Breast epithelium (tissue), 4 donors: ENCODE measurements at regions not wholly inside any gene's neighbourhood (a gene's known extent, or its start where the extent isn't known, plus 50 kb on each side); places are given as distances from the start of the nearest gene placed in this dataset.
"Not testable (repeated sequence)": the region's sequence is repeated elsewhere in the genome, so short reads cannot be mapped to it uniquely, and the experiment has no call there.

Source experiments
- DNase-seq, 2 donors: peaks; one replicate each; pipeline ENCODE4 v3.0.0-alpha.2; 2019; ENCODE audit warnings: low spot score in 2 of 2
- H3K27ac ChIP-seq, 2 donors: fragments of 200-600 bp; sonication (generic) in 1 of 2; one replicate each; pipeline ENCODE4 v1.5.1; 2016 to 2019; ENCODE audit warnings: mild to moderate bottlenecking in 1 of 2
- H3K27me3 ChIP-seq, 2 donors: fragments of 200-600 bp; sonication (generic) in 1 of 2; one replicate each; pipeline versions ENCODE4 v1.5.1 to v1.6.0; 2017 to 2019; ENCODE audit warnings: control low read depth in 1 of 2, mild to moderate bottlenecking in 1 of 2
- H3K36me3 ChIP-seq: fragments of 200-600 bp; one replicate; pipeline ENCODE4 v1.5.1; 2019
- H3K4me1 ChIP-seq, 2 donors: fragments of 200-600 bp; sonication (generic); one replicate each; pipeline ENCODE4 v1.5.1; 2016 to 2019; ENCODE audit warnings: control low read depth in 1 of 2
- H3K4me3 ChIP-seq, 3 donors: fragments of 200-600 bp; sonication (generic); 1 replicate in 2 of 3; 2 replicates in 1 of 3; pipeline ENCODE4 v1.5.1; 2016 to 2019; ENCODE audit warnings: mild to moderate bottlenecking in 3 of 3, moderate library complexity in 2 of 3
- H3K9me3 ChIP-seq, 2 donors: fragments of 200-600 bp; sonication (generic) in 1 of 2; one replicate each; pipeline ENCODE4 v1.5.1; 2016 to 2019; ENCODE audit warnings: control low read depth in 1 of 2
- POLR2A ChIP-seq: fragments of 450-650 bp; IDR thresholded peaks from one replicate; pipeline ENCODE4 v1.6.1; 2016; ENCODE audit warnings: antibody characterized with exemption, mild to moderate bottlenecking, moderate library complexity
- POLR2AphosphoS5 ChIP-seq, 3 donors: sonication (generic); formaldehyde crosslinking; IDR thresholded peaks; one replicate each; pipeline ENCODE4 v1.6.1; 2017; ENCODE audit warnings: antibody characterized with exemption in 3 of 3
- intact Hi-C: fragments of 100-400 bp; cut with DNase I; formaldehyde crosslinking; loops from one replicate; pipeline ENCODE4 v1.15.1; 2023; ENCODE audit warnings: low total_unique reads
- TF ChIP-seq, protein P1 (sequence below), 3 donors: fragments of 450-650 bp; IDR thresholded peaks; one replicate each; pipeline ENCODE4 v1.5.1; 2016 to 2017; ENCODE audit warnings: antibody characterized with exemption in 3 of 3, mild to moderate bottlenecking in 3 of 3, moderate library complexity in 3 of 3

- H3K27ac ChIP-seq: no peak overlapping the region
- H3K36me3 ChIP-seq: no peaks in the 10 kb centered on the region
- DNase-seq: no peak
- intact Hi-C loops: no loop called here
- H3K4me1 ChIP-seq: no peaks in the 10 kb centered on the region
- TF ChIP-seq POLR2A (no peak), POLR2AphosphoS5 (IDR thresholded peaks at IDR 0.05) (no peak)
- TF ChIP-seq, protein P1, sequence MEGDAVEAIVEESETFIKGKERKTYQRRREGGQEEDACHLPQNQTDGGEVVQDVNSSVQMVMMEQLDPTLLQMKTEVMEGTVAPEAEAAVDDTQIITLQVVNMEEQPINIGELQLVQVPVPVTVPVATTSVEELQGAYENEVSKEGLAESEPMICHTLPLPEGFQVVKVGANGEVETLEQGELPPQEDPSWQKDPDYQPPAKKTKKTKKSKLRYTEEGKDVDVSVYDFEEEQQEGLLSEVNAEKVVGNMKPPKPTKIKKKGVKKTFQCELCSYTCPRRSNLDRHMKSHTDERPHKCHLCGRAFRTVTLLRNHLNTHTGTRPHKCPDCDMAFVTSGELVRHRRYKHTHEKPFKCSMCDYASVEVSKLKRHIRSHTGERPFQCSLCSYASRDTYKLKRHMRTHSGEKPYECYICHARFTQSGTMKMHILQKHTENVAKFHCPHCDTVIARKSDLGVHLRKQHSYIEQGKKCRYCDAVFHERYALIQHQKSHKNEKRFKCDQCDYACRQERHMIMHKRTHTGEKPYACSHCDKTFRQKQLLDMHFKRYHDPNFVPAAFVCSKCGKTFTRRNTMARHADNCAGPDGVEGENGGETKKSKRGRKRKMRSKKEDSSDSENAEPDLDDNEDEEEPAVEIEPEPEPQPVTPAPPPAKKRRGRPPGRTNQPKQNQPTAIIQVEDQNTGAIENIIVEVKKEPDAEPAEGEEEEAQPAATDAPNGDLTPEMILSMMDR (IDR thresholded peaks at IDR 0.05): no peak
- no peaks in the 10 kb centered on the region for H3K27me3 ChIP-seq
- no peaks in the 10 kb centered on the region for H3K9me3 ChIP-seq
- no peak overlapping the region for H3K4me3 ChIP-seq
Measured at GRCh38 chr6:140160909-140161308, 786.5 kb upstream of the CITED2 start.

- intact Hi-C loops: no loop called here
- no peak for DNase-seq
- Histone ChIP-seq H3K36me3 (no peaks in the 10 kb centered on the region), H3K27me3 (no peaks in the 10 kb centered on the region), H3K9me3 (no peaks in the 10 kb centered on the region), H3K4me3 (no peak overlapping the region), H3K4me1 (no peaks in the 10 kb centered on the region), H3K27ac (no peak overlapping the region)
- TF ChIP-seq POLR2AphosphoS5 (IDR thresholded peaks at IDR 0.05) (no peak), POLR2A (no peak)
- TF ChIP-seq, protein P1 (IDR thresholded peaks at IDR 0.05): no peak
Measured at GRCh38 chr6:140160494-140160893, 786.0 kb upstream of the CITED2 start.

GRCh38 chr6:140156131-140156530 lies 781.7 kb upstream of the CITED2 start:
- Histone ChIP-seq H3K36me3 (no peaks in the 10 kb centered on the region), H3K27me3 (no peaks in the 10 kb centered on the region), H3K27ac (no peak overlapping the region), H3K4me1 (no peaks in the 10 kb centered on the region), H3K9me3 (no peaks in the 10 kb centered on the region), H3K4me3 (no peak overlapping the region)
- no peak for DNase-seq
- intact Hi-C loops: no loop called here
- TF ChIP-seq POLR2A (no peak), POLR2AphosphoS5 (IDR thresholded peaks at IDR 0.05) (no peak)
- TF ChIP-seq, protein P1 (IDR thresholded peaks at IDR 0.05): no peak

GRCh38 chr6:140155451-140156126 lies 781.1 kb upstream of the CITED2 start:
- intact Hi-C loops: no loop called here
- H3K27me3 ChIP-seq: no peaks in the 10 kb centered on the region
- H3K4me1 ChIP-seq: no peaks in the 10 kb centered on the region
- H3K9me3 ChIP-seq: no peaks in the 10 kb centered on the region
- no peak for TF ChIP-seq POLR2AphosphoS5 (IDR thresholded peaks at IDR 0.05)
- no peak for TF ChIP-seq POLR2A
- TF ChIP-seq, protein P1 (IDR thresholded peaks at IDR 0.05): no peak
- no peak overlapping the region for H3K4me3 ChIP-seq
- no peak for DNase-seq
- H3K27ac ChIP-seq: no peak overlapping the region
- no peaks in the 10 kb centered on the region for H3K36me3 ChIP-seq

DNA sequence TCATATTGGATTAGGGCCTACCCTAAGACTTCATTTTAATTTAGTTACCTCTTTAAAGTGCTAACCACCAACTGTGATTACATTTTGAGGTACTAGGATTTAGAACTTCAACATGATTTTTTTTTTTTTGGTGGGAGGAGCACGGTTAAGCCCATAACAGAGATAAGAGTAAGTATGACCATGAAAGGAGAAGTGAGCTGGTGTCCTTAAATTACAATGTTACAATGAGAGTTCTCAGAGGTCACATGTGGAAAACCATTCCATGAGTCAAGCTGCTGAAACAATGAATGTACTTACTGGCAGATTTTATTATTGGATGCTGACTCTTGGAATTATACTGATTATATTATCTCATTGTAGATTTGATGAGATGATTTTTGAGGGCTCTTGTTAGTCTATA lies 779.3 kb upstream of the CITED2 start:
- intact Hi-C loops: no loop called here
- no peaks in the 10 kb centered on the region for H3K4me1 ChIP-seq

GRCh38 chr6:140147825-140148814 lies 773.7 kb upstream of the CITED2 start:
- H3K4me1 ChIP-seq, H3K27me3 ChIP-seq, DNase-seq, H3K36me3 ChIP-seq, H3K9me3 ChIP-seq, intact Hi-C loops, H3K27ac ChIP-seq, H3K4me3 ChIP-seq: not testable (repeated sequence)

More for the DNA sequence above, 779.3 kb upstream of the CITED2 start:
- H3K36me3 ChIP-seq: no peaks in the 10 kb centered on the region
- TF ChIP-seq POLR2AphosphoS5 (IDR thresholded peaks at IDR 0.05): no peak
- TF ChIP-seq, protein P1 (IDR thresholded peaks at IDR 0.05): no peak
- no peak for TF ChIP-seq POLR2A
- no peak overlapping the region for H3K4me3 ChIP-seq
- H3K9me3 ChIP-seq: no peaks in the 10 kb centered on the region
- no peak for DNase-seq
- H3K27ac ChIP-seq: no peak overlapping the region
- H3K27me3 ChIP-seq: no peaks in the 10 kb centered on the region
